ENCODE measurements at regions not wholly inside any gene's neighbourhood (a gene's known extent, or its start where the extent isn't known, plus 50 kb on each side); places are given as distances from the start of the nearest gene placed in this dataset.

DNA sequence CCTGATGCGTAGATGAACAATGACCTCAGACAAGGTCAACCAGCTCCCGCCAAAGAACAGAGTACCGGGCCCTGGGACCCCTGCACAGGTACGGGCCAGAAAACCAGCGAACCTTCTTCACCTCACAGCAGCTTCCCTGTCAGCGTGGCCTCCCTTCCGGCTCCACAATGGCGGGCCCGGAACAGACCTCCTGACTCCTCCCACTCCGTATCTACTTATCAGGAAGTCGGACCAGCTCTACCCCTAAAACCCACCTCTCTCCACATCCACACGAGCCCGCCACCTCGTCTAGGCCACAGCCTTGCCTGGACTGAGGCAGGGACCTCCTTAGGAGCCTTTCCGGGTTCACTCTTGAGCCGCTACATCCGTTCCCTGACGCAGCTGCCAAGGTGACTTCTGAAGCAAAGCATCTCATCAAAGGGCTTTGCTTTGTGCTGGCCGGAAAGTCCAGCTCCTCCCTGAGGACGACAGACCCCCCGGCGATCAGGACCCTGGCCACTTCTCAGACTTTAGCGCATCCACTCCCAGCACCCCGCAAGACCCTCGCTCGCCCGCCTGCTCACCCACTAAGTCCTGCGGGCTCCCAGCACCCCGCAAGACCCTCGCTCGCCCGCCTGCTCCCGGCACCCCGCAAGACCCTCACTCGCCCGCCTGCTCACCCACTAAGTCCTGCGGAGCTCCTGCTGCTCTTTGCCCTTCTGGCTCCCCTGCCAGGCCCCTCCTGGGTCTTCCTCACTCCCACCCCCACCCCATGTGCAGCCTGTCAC lies 308.3 kb upstream of the FOXQ1 start:
- no peak for DNase-seq (ENCODE audit: extremely low spot score, unreplicated experiment)
- TF ChIP-seq, protein P1, sequence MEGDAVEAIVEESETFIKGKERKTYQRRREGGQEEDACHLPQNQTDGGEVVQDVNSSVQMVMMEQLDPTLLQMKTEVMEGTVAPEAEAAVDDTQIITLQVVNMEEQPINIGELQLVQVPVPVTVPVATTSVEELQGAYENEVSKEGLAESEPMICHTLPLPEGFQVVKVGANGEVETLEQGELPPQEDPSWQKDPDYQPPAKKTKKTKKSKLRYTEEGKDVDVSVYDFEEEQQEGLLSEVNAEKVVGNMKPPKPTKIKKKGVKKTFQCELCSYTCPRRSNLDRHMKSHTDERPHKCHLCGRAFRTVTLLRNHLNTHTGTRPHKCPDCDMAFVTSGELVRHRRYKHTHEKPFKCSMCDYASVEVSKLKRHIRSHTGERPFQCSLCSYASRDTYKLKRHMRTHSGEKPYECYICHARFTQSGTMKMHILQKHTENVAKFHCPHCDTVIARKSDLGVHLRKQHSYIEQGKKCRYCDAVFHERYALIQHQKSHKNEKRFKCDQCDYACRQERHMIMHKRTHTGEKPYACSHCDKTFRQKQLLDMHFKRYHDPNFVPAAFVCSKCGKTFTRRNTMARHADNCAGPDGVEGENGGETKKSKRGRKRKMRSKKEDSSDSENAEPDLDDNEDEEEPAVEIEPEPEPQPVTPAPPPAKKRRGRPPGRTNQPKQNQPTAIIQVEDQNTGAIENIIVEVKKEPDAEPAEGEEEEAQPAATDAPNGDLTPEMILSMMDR (IDR thresholded peaks at IDR 0.05) = no peak
- Mint-ChIP-seq H3K27me3 (ENCODE audit: unreplicated experiment) (peaks cover 5% of the 10 kb centered on the region), H3K36me3 (ENCODE audit: unreplicated experiment) (no peaks in the 10 kb centered on the region), H3K9me3 (ENCODE audit: unreplicated experiment) (no peaks in the 10 kb centered on the region), H3K4me3 (ENCODE audit: unreplicated experiment) (no peak overlapping the region), H3K27ac (ENCODE audit: unreplicated experiment) (no peak overlapping the region), H3K4me1 (ENCODE audit: unreplicated experiment) (no peaks in the 10 kb centered on the region)

DNA sequence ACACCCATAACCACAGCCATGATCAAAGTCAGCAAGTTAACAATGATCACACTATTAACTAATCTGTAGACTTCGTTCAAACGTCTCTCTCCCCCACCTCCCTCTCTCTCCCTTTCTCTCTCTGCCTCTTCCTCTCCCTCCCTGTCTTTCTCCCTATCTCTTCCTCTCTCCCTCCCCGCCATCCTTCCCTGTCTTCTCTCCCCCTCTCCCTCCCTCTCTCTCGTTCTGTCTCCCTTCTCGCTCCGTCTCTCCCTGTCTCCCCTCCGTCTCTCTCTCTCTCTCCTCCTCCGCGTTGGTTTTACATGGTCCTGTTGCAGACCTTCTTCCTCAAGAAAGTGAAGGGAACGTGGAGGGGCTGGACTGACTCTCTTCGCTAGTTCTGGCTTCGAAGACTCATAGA lies 308.9 kb upstream of the FOXQ1 start:
- H3K27ac Mint-ChIP-seq (ENCODE audit: unreplicated experiment) = no peak overlapping the region
- no peaks in the 10 kb centered on the region for H3K9me3 Mint-ChIP-seq (ENCODE audit: unreplicated experiment)

DNA sequence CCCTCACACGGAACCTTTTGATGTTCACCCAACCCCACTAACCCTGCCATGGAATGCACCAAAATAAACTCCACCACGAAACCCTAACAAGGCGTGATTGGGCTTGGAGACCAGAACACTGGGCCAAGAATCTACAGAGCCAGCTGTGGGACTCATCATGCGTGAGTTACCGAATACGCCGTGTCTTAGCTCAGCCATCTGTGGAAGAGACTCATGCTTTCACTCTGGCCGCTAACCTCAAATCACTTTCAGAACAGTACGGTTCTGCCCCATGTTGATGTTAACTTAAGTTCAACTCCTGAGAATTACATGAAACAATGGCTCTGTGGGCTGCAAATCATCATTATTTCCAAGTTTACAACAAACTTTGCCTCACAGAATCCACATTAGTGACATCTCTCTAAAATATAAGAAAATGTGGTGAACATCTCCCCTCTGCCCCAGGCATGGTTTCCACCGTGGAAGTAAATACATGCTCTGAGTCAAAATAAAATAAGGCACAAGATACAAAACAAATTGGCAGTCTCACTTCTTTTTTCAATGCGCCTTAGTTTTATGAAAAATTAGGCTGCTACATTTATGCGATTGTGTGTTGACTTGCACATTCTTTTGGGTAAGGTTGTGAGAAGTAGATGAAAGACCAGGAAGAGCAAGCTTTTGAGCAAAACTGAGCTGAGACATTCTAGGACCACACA lies 308.9 kb upstream of the EXOC2 start:
- Mint-ChIP-seq H3K4me1 (ENCODE audit: unreplicated experiment) (no peaks in the 10 kb centered on the region), H3K4me3 (ENCODE audit: unreplicated experiment) (no peak overlapping the region), H3K27ac (ENCODE audit: unreplicated experiment) (no peak overlapping the region), H3K27me3 (ENCODE audit: unreplicated experiment) (peaks cover 5% of the 10 kb centered on the region), H3K36me3 (ENCODE audit: unreplicated experiment) (no peaks in the 10 kb centered on the region), H3K9me3 (ENCODE audit: unreplicated experiment) (no peaks in the 10 kb centered on the region)
- TF ChIP-seq, protein P1 (IDR thresholded peaks at IDR 0.05) = no peak
- DNase-seq (ENCODE audit: extremely low spot score, unreplicated experiment) = no peak

More for the DNA sequence above, 308.9 kb upstream of the FOXQ1 start:
- Mint-ChIP-seq H3K4me1 (ENCODE audit: unreplicated experiment) (no peaks in the 10 kb centered on the region), H3K36me3 (ENCODE audit: unreplicated experiment) (no peaks in the 10 kb centered on the region), H3K4me3 (ENCODE audit: unreplicated experiment) (no peak overlapping the region), H3K27me3 (ENCODE audit: unreplicated experiment) (peaks cover 5% of the 10 kb centered on the region)
- DNase-seq (ENCODE audit: extremely low spot score, unreplicated experiment) = no peak
- TF ChIP-seq, protein P1 (IDR thresholded peaks at IDR 0.05) = no peak

DNA sequence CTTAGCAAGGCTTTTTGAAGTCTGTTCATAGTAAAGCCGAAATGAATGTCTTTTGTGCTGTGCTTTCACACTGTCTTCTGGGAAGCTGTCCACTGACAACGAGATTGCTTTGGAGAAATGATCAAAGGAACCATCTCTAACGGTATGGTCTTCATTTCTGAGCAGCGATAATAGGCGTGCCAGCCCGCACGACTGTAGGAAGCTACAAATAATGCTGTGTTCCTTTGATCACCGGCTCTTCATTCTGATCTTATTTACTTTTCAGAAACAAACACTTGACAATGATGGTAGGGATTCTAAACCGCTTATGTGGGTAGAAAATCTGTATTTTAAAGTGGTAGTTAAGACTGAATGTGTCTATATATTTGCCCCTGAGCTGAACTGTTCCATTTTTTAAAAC lies 306.6 kb upstream of the EXOC2 start:
- Mint-ChIP-seq H3K27ac (ENCODE audit: unreplicated experiment) (no peak overlapping the region), H3K36me3 (ENCODE audit: unreplicated experiment) (no peaks in the 10 kb centered on the region), H3K9me3 (ENCODE audit: unreplicated experiment) (no peaks in the 10 kb centered on the region), H3K4me1 (ENCODE audit: unreplicated experiment) (no peaks in the 10 kb centered on the region), H3K4me3 (ENCODE audit: unreplicated experiment) (no peak overlapping the region), H3K27me3 (ENCODE audit: unreplicated experiment) (no peaks in the 10 kb centered on the region)
- TF ChIP-seq, protein P1 (IDR thresholded peaks at IDR 0.05) = no peak
- no peak for DNase-seq (ENCODE audit: extremely low spot score, unreplicated experiment)

GRCh38 chr6:998551-998950 lies 305.6 kb upstream of the EXOC2 start:
- Mint-ChIP-seq H3K4me3 (ENCODE audit: unreplicated experiment) (no peak overlapping the region), H3K4me1 (ENCODE audit: unreplicated experiment) (no peaks in the 10 kb centered on the region), H3K27me3 (ENCODE audit: unreplicated experiment) (no peaks in the 10 kb centered on the region), H3K36me3 (ENCODE audit: unreplicated experiment) (no peaks in the 10 kb centered on the region), H3K9me3 (ENCODE audit: unreplicated experiment) (no peaks in the 10 kb centered on the region), H3K27ac (ENCODE audit: unreplicated experiment) (no peak overlapping the region)
- no peak for DNase-seq (ENCODE audit: extremely low spot score, unreplicated experiment)
- TF ChIP-seq, protein P1 (IDR thresholded peaks at IDR 0.05) = no peak

Measured in osteocyte (in vitro differentiated cells).